Upper lobe of left lung (tissue), 4 donors: ENCODE measurements at regions not wholly inside any gene's neighbourhood (a gene's known extent, or its start where the extent isn't known, plus 50 kb on each side); places are given as distances from the start of the nearest gene placed in this dataset.

ENCODE experiments used
- CTCF ChIP-seq, 6 experiments: fragments of 450-650 bp in 4 of 6; fragments of 200-600 bp in 2 of 6; sonication (generic) in 2 of 6; IDR thresholded peaks; one replicate each; pipeline ENCODE4 v1.5.1; 2016 to 2019; ENCODE audit warnings: antibody characterized with exemption in 6 of 6
- EP300 ChIP-seq, 4 donors: sonication (generic); formaldehyde crosslinking; IDR thresholded peaks; one replicate each; pipeline ENCODE4 v1.5.1; 2017; ENCODE audit warnings: antibody characterized with exemption in 4 of 4, control low read depth in 2 of 4
- POLR2A ChIP-seq, 4 donors: fragments of 450-650 bp; IDR thresholded peaks; one replicate each; pipeline ENCODE4 v1.5.1; 2016 to 2017; ENCODE audit warnings: antibody characterized with exemption in 4 of 4, mild to moderate bottlenecking in 2 of 4
- POLR2AphosphoS5 ChIP-seq, 2 donors: sonication (generic); formaldehyde crosslinking; IDR thresholded peaks; one replicate each; pipeline ENCODE4 v1.5.1; 2017; ENCODE audit warnings: antibody characterized with exemption in 2 of 2

- TF ChIP-seq CTCF (IDR thresholded peaks at IDR 0.05) (no peak), POLR2A (IDR thresholded peaks at IDR 0.05) (no peak), POLR2AphosphoS5 (IDR thresholded peaks at IDR 0.05) (no peak), EP300 (IDR thresholded peaks at IDR 0.05) (no peak)
Observed at GRCh38 chr5:117487556-117487955, 912.9 kb upstream of the SEMA6A start.
